Pancreas (tissue), 10 donors: ENCODE measurements at regions not wholly inside any gene's neighbourhood (a gene's known extent, or its start where the extent isn't known, plus 50 kb on each side); places are given as distances from the start of the nearest gene placed in this dataset.

Experiments
- ATAC-seq, 4 donors: fragments of 200-7000 bp; cut with Tn5 transposase; one replicate each; pipeline versions ENCODE4 v1.8.0 to v1.9.1; 2020; ENCODE audit warnings: mild to moderate bottlenecking in 4 of 4, moderate library complexity in 4 of 4
- DNase-seq, 6 donors: peaks; one replicate each; pipeline ENCODE4 v3.0.0-alpha.2; 2020
- FAIRE-seq: peaks from 2 replicates; lab custom pipeline; 2012; peaks lifted over from hg19 to GRCh38; lab: Jason Lieb, UNC
- H3K27ac ChIP-seq, 4 donors: fragments of 200-600 bp; sonication (generic); 1 replicate in 3 of 4; 2 replicates in 1 of 4; pipeline versions ENCODE4 v1.5.0 to v1.8.0; 2020
- H3K27me3 ChIP-seq, 4 donors: fragments of 200-600 bp; one replicate each; pipeline ENCODE4 v1.8.0; 2021
- H3K36me3 ChIP-seq, 3 donors: fragments of 200-600 bp; sonication (generic) in 1 of 3; one replicate each; pipeline versions ENCODE4 v1.5.0 to v1.8.0; 2020 to 2021
- H3K4me1 ChIP-seq, 3 donors: fragments of 200-600 bp; one replicate each; pipeline ENCODE4 v1.8.0; 2021
- H3K4me3 ChIP-seq, 4 donors: fragments of 200-600 bp; sonication (generic) in 2 of 4; one replicate each; pipeline versions ENCODE4 v1.5.0 to v1.8.0; 2020 to 2021
- H3K9me3 ChIP-seq, 4 donors: fragments of 200-600 bp; one replicate each; pipeline ENCODE4 v1.8.0; 2021
- WGBS, 2 donors: extraction: QIAGEN DNeasy Blood & Tissue Kit; methylation state at CpG; one replicate each; pipeline ENCODE4 v1.1.7; 2013; 5-methylcytosine and 5-hydroxymethylcytosine counted together
- intact Hi-C, 3 donors: fragments of 100-400 bp; cut with DNase I; formaldehyde crosslinking; loops; one replicate each; pipeline versions ENCODE4 v1.11.1 to v1.14.2; 2022
- TF ChIP-seq, protein P1 (sequence below), 4 donors: fragments of 200-600 bp; sonication (generic) in 3 of 4; IDR thresholded peaks; one replicate each; pipeline versions ENCODE4 v1.5.0 to v1.8.0; 2021; ENCODE audit warnings: antibody characterized with exemption in 4 of 4
- donor health status: healthy with polysubstance abuse.
- donor health status: DM: no; HTN: no; CAD: no; lungs with moderate emphysema.
- donor health status: DM: no; HTN: no; CAD: no.
- donor health status: control.
- donor health status: control.
- donor health status: Bipolar disorder and iron deficiency.
- donor health status: DM: yes; HTN: yes; CAD: no.
- donor health status: DM: no; HTN: no; CAD: no.
- donor health status: DM: no; HTN: no; CAD: no.
- donor health status: DM: yes; HTN: yes; CAD: no.

DNA sequence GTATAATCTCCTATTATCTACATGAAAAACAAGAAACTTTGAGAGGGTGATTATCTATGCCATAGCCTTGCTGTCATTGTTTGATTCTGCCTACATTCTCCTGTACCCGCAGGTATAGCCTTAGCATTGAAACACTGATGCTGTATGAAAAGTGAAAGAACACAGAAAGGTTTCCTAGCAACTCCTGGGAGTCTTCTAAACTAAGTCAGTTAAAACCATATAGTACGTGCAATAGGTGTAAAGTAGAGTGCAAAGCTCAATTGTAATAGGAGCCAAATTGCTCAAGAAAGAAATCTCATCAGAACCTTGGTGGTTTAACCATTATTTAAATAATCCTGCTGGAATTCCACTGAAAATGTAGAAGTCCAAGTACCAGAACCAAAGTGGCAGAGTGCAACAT, 489.7 kb downstream of the PCDH10 start:
- Histone ChIP-seq H3K27ac (no peak overlapping the region), H3K4me1 (no peaks in the 10 kb centered on the region), H3K36me3 (no peaks in the 10 kb centered on the region), H3K9me3 (no peaks in the 10 kb centered on the region), H3K27me3 (no peaks in the 10 kb centered on the region), H3K4me3 (no peak overlapping the region)
- TF ChIP-seq, protein P1, sequence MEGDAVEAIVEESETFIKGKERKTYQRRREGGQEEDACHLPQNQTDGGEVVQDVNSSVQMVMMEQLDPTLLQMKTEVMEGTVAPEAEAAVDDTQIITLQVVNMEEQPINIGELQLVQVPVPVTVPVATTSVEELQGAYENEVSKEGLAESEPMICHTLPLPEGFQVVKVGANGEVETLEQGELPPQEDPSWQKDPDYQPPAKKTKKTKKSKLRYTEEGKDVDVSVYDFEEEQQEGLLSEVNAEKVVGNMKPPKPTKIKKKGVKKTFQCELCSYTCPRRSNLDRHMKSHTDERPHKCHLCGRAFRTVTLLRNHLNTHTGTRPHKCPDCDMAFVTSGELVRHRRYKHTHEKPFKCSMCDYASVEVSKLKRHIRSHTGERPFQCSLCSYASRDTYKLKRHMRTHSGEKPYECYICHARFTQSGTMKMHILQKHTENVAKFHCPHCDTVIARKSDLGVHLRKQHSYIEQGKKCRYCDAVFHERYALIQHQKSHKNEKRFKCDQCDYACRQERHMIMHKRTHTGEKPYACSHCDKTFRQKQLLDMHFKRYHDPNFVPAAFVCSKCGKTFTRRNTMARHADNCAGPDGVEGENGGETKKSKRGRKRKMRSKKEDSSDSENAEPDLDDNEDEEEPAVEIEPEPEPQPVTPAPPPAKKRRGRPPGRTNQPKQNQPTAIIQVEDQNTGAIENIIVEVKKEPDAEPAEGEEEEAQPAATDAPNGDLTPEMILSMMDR (IDR thresholded peaks at IDR 0.05) = no peak
- ATAC-seq = no peak
- no peak for DNase-seq
- intact Hi-C loops = no loop called here
- FAIRE-seq = no peak
- WGBS, 2 donors = 35 to 42% methylated on average over 2 of the region's 2 CpGs

DNA sequence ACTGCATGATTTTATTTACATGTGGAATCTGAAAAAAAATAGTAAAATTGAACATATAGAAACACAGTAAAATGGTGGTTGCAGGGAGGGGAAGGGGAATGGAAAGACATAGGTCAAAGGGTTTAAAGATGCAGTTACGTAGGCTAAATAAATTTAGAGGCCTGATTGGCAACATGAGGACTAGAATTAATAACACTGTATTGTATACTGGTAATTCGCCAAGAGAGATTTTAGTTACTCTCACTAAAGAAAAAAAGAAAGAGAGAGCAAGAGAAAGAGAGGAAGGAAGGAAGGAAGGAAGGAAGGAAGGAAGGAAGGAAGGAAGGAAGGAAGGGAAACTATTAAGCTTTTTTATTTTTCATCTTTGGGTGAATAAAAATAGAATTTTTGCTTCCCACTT, 488.1 kb downstream of the PCDH10 start:
- H3K36me3 ChIP-seq = no peaks in the 10 kb centered on the region
- TF ChIP-seq, protein P1 (IDR thresholded peaks at IDR 0.05) = no peak
- intact Hi-C loops = no loop called here
- WGBS, 2 donors = 68 to 80% methylated on average over 2 of the region's 2 CpGs
- ATAC-seq (no peak), FAIRE-seq (no peak), DNase-seq (no peak)
- no peaks in the 10 kb centered on the region for H3K27me3 ChIP-seq
- H3K27ac ChIP-seq = no peak overlapping the region
- no peaks in the 10 kb centered on the region for H3K9me3 ChIP-seq
- H3K4me3 ChIP-seq = no peak overlapping the region
- no peaks in the 10 kb centered on the region for H3K4me1 ChIP-seq

DNA sequence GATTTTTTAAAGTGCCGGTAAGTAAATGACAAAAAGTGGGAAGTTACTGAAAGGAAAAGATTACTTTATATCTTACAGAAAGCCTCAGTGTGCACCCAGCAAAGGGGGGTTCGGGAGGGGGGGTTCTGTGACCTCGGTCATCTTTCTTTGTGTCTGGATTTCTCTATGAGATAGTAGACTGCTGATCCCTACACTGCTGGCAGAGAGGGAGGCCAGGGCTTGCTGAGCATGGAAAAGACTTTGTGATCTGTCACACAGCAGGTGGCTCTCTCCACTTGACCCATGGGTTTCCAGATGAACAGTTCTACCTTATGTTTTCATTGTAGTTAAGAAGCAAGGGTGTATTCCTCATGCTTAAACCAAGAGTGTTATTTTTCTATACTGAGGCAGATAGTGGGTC, 475.6 kb downstream of the PCDH10 start:
- no peak for ATAC-seq
- no peak for FAIRE-seq
- Histone ChIP-seq H3K27me3 (peaks cover 0 to 2% (median 0%) of the 10 kb centered on the region in 4 donors), H3K9me3 (no peaks in the 10 kb centered on the region), H3K27ac (no peak overlapping the region), H3K4me1 (peaks cover 0 to 5% (median 0%) of the 10 kb centered on the region in 3 donors), H3K36me3 (no peaks in the 10 kb centered on the region), H3K4me3 (no peak overlapping the region)
- TF ChIP-seq, protein P1 (IDR thresholded peaks at IDR 0.05) = no peak
- 10% methylated on average over 3 of the region's 3 CpGs for WGBS, 2 donors
- intact Hi-C loops = no loop called here
- no peak for DNase-seq

DNA sequence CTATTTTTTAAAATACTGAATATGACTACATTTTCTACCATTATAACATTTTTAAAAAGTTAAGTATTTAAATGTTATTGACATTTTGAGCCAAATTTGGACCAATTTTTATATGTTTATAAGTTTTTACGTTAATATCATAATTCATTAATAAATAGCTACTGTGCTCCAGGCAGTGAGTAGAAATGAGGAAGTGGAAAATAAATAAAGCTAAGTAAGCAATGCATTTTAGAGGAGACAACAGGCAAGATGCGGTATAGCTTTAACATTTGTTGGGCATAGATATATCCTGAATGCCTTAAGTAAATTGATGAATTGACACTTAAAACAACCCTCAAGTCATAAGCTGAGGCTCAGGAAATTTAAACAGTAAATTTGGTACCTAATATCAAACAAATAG, 474.8 kb downstream of the PCDH10 start:
- H3K9me3 ChIP-seq = no peaks in the 10 kb centered on the region
- no peaks in the 10 kb centered on the region for H3K36me3 ChIP-seq
- peaks cover 0 to 5% (median 0%) of the 10 kb centered on the region in 3 donors for H3K4me1 ChIP-seq
- H3K4me3 ChIP-seq = no peak overlapping the region
- TF ChIP-seq, protein P1 (IDR thresholded peaks at IDR 0.05) = no peak
- no peak for DNase-seq
- intact Hi-C loops = no loop called here
- H3K27ac ChIP-seq = no peak overlapping the region
- WGBS, 2 donors = 52 to 56% methylated on average over 2 of the region's 2 CpGs
- H3K27me3 ChIP-seq = no peaks in the 10 kb centered on the region
- no peak for FAIRE-seq
- ATAC-seq = no peak

DNA sequence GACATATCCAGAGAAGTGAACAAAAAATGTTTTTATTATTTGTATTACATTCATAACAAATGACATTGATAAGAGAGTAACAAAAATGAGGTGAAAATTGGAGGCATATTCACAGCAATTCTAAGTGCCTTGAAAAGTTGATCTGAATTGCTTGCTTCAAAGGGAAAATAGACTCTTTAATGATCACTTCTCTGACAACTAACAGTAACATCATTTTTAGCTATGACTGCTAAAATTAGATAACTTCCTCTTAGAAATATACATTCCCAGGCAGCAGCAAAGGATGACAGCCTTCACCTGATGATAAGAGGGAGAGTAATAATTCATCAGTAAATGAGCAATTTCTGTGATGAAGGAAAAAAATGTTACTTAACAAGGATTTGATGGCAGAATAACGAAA, 472.5 kb downstream of the PCDH10 start:
- DNase-seq (no peak), FAIRE-seq (no peak), ATAC-seq (no peak)
- Histone ChIP-seq H3K27me3 (no peaks in the 10 kb centered on the region), H3K4me1 (peaks cover 0 to 5% (median 0%) of the 10 kb centered on the region in 3 donors), H3K36me3 (no peaks in the 10 kb centered on the region), H3K27ac (no peak overlapping the region), H3K9me3 (no peaks in the 10 kb centered on the region), H3K4me3 (no peak overlapping the region)
- intact Hi-C loops = no loop called here
- WGBS, 2 donors = 57 to 63% methylated on average over 1 of the region's 1 CpG
- TF ChIP-seq, protein P1 (IDR thresholded peaks at IDR 0.05) = no peak
